ENCODE measurements at regions not wholly inside any gene's neighbourhood (a gene's known extent, or its start where the extent isn't known, plus 50 kb on each side); places are given as distances from the start of the nearest gene placed in this dataset.
A peak's percentile ranks its signal among the peaks of the same experiment; 100 is the strongest.

DNA sequence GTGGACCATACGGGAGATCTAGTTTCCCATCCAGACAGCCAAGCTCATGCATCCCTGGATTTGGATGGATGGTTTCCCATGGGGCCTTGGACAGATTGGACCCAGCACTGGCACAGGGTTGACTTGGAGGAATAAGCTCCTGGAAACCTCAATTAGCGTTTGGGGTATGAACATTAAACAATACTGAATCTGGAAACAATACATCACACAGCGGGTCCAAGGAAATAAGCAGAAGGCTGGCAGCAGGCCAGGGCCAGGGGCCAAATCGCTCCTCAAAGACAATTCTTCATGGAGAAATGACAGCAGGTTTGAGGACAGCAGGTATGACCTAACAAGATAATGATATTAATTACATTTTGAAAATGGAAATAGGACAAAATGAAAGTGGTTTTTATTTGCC, 540.6 kb downstream of the RIT2 start:
- DNase-seq (ENCODE audit: low spot score): no peak
- H3K36me3 ChIP-seq (ENCODE audit: low read depth): no peaks in the 10 kb centered on the region
- no peak overlapping the region for H3K4me3 ChIP-seq (ENCODE audit: severe bottlenecking)
- no peak for ATAC-seq (ENCODE audit: low read depth)
- H3K4me1 ChIP-seq (ENCODE audit: insufficient read depth, poor library complexity, severe bottlenecking): no peaks in the 10 kb centered on the region
- TF ChIP-seq CTCF (IDR thresholded peaks at IDR 0.05; ENCODE audit: poor library complexity, severe bottlenecking): no peak
- H3K27ac ChIP-seq (ENCODE audit: poor library complexity, severe bottlenecking): no peak overlapping the region
- H3K27me3 ChIP-seq (ENCODE audit: insufficient read depth, poor library complexity, severe bottlenecking): no peaks in the 10 kb centered on the region
- H3K9me3 ChIP-seq (ENCODE audit: severe bottlenecking): no peaks in the 10 kb centered on the region

DNA sequence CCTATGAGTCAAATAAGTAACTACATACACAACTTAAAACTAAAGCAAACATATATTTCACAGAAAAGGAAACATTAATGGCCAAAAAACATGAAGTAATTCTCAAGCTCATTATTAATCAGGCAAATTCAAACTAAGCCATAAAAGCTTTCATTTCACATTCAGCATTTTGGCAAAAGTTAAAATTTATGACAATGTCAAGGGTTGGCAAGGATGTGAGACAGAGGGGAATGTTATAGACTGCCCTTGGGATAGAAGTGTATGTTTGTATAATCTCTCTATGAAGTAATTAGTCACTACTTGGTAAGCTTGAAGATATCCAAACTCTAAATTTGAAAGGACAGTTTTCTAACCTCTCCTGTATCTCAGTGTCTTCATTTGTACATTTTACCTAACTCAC, 539.4 kb downstream of the RIT2 start:
- Histone ChIP-seq H3K4me1 (ENCODE audit: insufficient read depth, poor library complexity, severe bottlenecking) (no peaks in the 10 kb centered on the region), H3K4me3 (ENCODE audit: severe bottlenecking) (no peak overlapping the region), H3K27ac (ENCODE audit: poor library complexity, severe bottlenecking) (no peak overlapping the region), H3K36me3 (ENCODE audit: low read depth) (no peaks in the 10 kb centered on the region), H3K27me3 (ENCODE audit: insufficient read depth, poor library complexity, severe bottlenecking) (no peaks in the 10 kb centered on the region), H3K9me3 (ENCODE audit: severe bottlenecking) (no peaks in the 10 kb centered on the region)
- no peak for ATAC-seq (ENCODE audit: low read depth)
- DNase-seq (ENCODE audit: low spot score): no peak
- TF ChIP-seq CTCF (IDR thresholded peaks at IDR 0.05; ENCODE audit: poor library complexity, severe bottlenecking): no peak

DNA sequence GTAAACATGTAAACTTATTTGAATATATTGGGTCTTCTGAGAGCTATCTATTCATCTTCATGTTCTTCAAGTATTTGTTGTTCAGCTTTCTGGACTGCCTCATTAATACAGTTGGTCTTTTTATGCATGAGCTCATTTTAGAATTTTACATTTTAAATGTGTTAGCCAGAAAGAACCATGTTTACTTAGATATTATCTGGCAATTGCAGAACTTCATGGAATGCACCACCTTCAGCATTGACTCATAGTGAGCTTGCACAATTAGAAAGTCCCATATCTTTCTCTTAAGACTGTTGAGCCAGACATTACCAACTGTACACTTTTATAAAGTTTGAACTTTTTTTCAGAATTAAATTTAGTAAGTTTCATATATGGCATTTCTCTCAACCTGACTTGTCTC, 536.7 kb downstream of the RIT2 start:
- no peak for DNase-seq (ENCODE audit: low spot score)
- Histone ChIP-seq H3K4me1 (ENCODE audit: insufficient read depth, poor library complexity, severe bottlenecking) (no peaks in the 10 kb centered on the region), H3K27ac (ENCODE audit: poor library complexity, severe bottlenecking) (no peak overlapping the region), H3K27me3 (ENCODE audit: insufficient read depth, poor library complexity, severe bottlenecking) (no peaks in the 10 kb centered on the region), H3K36me3 (ENCODE audit: low read depth) (no peaks in the 10 kb centered on the region), H3K9me3 (ENCODE audit: severe bottlenecking) (no peaks in the 10 kb centered on the region), H3K4me3 (ENCODE audit: severe bottlenecking) (no peak overlapping the region)
- peak; percentile 41; the same call in 1 of the 3 replicates for ATAC-seq (ENCODE audit: low read depth)
- no peak for TF ChIP-seq CTCF (IDR thresholded peaks at IDR 0.05; ENCODE audit: poor library complexity, severe bottlenecking)

GRCh38 chr18:42582266-42582665, 533.2 kb downstream of the RIT2 start:
- no peak for ATAC-seq (ENCODE audit: low read depth)
- H3K36me3 ChIP-seq (ENCODE audit: low read depth): no peaks in the 10 kb centered on the region
- no peak overlapping the region for H3K27ac ChIP-seq (ENCODE audit: poor library complexity, severe bottlenecking)
- no peaks in the 10 kb centered on the region for H3K4me1 ChIP-seq (ENCODE audit: insufficient read depth, poor library complexity, severe bottlenecking)
- no peaks in the 10 kb centered on the region for H3K9me3 ChIP-seq (ENCODE audit: severe bottlenecking)
- H3K27me3 ChIP-seq (ENCODE audit: insufficient read depth, poor library complexity, severe bottlenecking): no peaks in the 10 kb centered on the region
- TF ChIP-seq CTCF (IDR thresholded peaks at IDR 0.05; ENCODE audit: poor library complexity, severe bottlenecking): no peak
- no peak for DNase-seq (ENCODE audit: low spot score)
- H3K4me3 ChIP-seq (ENCODE audit: severe bottlenecking): no peak overlapping the region

- H3K4me1 ChIP-seq (ENCODE audit: insufficient read depth, poor library complexity, severe bottlenecking): no peaks in the 10 kb centered on the region
- no peak overlapping the region for H3K27ac ChIP-seq (ENCODE audit: poor library complexity, severe bottlenecking)
- no peaks in the 10 kb centered on the region for H3K36me3 ChIP-seq (ENCODE audit: low read depth)
- DNase-seq (ENCODE audit: low spot score): no peak
- H3K4me3 ChIP-seq (ENCODE audit: severe bottlenecking): no peak overlapping the region
- no peak for TF ChIP-seq CTCF (IDR thresholded peaks at IDR 0.05; ENCODE audit: poor library complexity, severe bottlenecking)
- H3K9me3 ChIP-seq (ENCODE audit: severe bottlenecking): no peaks in the 10 kb centered on the region
- H3K27me3 ChIP-seq (ENCODE audit: insufficient read depth, poor library complexity, severe bottlenecking): no peaks in the 10 kb centered on the region
- ATAC-seq (ENCODE audit: low read depth): no peak
Measured at GRCh38 chr18:42583283-42583731, 532.2 kb downstream of the RIT2 start.
